LHCN-M2 (cell line): ENCODE measurements at regions not wholly inside any gene's neighbourhood (a gene's known extent, or its start where the extent isn't known, plus 50 kb on each side); places are given as distances from the start of the nearest gene placed in this dataset.
A peak's percentile ranks its signal among the peaks of the same experiment; 100 is the strongest.
"Not testable (repeated sequence)": the region's sequence is repeated elsewhere in the genome, so short reads cannot be mapped to it uniquely, and the experiment has no call there.

Experiments used
- DNase-seq: peaks from one replicate; pipeline ENCODE4 v3.0.0-alpha.2; 2012; ENCODE audit warnings: low read depth

DNA sequence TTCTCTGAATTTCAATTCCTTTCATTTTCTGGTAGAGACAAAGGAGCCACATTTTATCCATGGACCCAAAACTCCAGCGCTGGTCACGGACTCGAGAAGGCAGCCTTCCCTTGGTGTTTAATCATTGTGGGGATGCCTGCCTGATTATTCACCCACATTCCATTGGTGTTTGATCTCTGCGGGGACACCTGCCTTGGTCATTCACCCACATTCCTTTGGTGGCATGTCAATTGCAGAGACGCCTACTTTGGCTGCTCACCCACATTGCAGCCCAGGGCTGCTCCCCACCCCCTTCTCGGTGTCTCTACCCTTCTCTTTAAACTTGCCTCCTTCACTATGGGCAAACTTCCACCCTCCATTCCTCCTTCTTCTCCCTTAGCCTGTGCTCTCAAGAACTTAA, 780.7 kb upstream of the POU3F4 start:
- DNase-seq, result not testable (repeated sequence)

- DNase-seq, result no peak
Observed at GRCh38 chrX:82732861-82733260, 775.2 kb upstream of the POU3F4 start.

GRCh38 chrX:82734140-82734539, 774.0 kb upstream of the POU3F4 start:
- DNase-seq, result no peak

GRCh38 chrX:82738313-82738712, 769.8 kb upstream of the POU3F4 start:
- DNase-seq, result not testable (repeated sequence)

DNA sequence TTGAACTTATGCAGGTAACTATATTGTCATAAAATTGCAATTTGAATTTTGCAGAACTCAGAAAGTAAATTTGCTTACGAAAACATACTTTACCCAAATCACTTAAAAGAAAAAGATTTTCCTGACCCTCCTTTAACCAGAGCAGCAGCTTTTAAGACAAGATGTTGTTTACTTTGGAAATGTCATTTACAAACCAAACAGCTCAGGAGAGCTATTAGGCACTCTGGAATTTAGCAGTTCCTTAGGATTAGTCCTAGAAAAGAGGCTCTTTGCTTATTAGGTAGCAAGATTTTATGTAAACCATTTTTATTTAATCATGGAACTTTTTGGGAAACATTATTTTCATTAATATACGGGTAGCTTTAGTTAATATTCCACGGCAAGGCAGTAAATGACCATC, 765.7 kb upstream of the POU3F4 start:
- no peak for DNase-seq

DNA sequence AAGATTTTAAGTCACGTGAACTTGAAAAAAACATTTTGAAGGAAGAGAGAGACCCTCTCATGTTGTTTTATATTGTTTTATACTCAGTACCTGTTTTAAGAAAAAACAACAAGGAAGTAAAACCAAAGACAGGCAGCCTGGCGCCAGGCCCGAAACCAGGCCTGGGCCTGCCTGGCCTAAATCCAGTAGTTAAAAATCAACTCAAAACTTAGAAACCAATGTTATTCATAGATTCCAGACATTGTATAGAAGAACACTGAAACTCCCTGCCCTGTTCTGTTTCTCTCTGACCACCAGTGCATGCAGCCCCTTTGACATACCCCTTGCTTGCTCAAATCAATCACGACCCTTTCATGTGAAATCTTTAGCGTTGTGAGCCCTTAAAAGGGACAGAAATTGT, 762.4 kb upstream of the POU3F4 start:
- not testable (repeated sequence) for DNase-seq

GRCh38 chrX:82748906-82749505, 759.1 kb upstream of the POU3F4 start:
- peak; percentile 43 for DNase-seq

GRCh38 chrX:82756272-82756671, 751.8 kb upstream of the POU3F4 start:
- DNase-seq, result no peak

DNA sequence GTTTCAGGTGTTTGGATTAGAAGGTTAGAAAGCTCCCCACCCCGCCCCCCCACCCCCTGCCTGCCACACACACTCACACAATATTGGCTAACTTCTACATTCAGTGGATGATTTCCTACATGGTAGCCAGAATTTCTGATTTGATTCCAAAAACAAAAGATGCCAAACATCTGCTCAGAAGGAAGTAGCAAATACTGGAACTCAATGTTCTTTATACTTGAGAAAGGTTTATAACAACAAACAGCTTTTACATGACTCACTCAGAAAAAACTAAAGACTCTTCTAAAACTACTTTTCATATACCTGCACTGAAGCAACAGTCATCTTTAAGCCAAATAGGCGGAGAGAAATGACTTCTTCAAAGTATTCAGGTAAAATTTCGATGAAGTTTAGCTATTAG, 750.5 kb upstream of the POU3F4 start:
- peak; percentile 83 for DNase-seq

GRCh38 chrX:82764521-82764920, 743.6 kb upstream of the POU3F4 start:
- DNase-seq, result no peak

DNA sequence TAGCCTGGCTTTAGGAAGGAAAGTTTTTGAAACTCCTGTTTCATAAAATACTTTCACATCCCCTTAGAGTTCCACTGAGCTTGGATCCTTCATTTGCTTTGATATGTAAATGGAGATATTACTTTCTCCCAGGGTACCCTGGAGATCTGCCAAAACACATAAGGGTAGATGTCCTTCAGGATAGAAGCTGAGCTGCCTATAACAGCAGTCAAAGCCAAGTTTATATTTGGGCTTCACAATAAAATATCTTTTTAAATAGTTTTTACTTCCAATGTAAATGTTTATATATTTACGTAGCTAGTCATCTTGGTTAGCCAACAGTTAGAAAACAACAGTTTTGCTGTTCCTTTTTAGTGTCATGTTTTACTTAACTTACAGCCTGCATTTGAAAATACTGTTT, 742.3 kb upstream of the POU3F4 start:
- no peak for DNase-seq

- DNase-seq, result no peak
Observed at GRCh38 chrX:82775426-82775825, 732.7 kb upstream of the POU3F4 start.

DNA sequence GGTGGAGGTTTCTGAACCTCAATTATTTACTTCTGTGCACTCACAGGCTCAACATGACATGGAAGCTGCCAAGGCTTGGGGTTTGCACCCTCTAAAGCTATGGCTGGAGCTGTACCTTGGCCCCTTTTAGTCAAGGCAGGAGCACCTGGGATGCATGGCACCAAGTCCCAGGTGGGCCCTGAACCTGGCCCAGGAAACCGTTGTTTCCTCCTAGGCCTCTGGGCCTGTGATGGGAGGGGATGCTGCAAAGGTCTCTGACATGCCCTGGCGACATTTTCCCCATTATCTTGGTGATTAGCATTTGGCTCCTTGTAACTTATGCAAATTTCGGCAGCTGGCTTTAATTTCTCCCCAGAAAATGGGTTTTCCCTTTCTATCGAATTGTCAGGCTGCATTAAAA, 726.1 kb upstream of the POU3F4 start:
- DNase-seq, result no peak

GRCh38 chrX:82812902-82813301, 695.2 kb upstream of the POU3F4 start:
- DNase-seq, result not testable (repeated sequence)

DNA sequence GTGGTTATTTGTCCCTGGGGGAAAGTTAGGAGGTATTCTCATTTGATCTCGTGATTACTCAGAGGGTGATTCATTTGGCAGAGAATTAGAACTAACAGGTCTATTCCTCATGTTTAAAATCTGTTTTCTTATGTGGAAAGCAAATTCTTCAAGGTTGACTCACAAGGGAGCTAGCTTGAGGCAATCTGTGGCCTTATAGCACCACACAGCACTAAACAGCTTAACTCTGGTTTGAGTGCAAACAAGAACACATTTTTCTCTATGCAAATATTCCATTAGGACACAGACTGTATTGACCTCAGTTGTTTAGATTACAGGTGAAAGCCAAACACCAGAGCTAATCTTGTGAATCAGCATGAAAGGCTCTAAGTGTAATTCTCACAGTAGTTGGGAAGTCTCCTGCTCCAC, 694.4 kb upstream of the POU3F4 start:
- DNase-seq, result peak; percentile 96

- DNase-seq, result no peak
Observed at GRCh38 chrX:82816001-82816400, 692.1 kb upstream of the POU3F4 start.

GRCh38 chrX:82816562-82816961, 691.5 kb upstream of the POU3F4 start:
- DNase-seq, result peak; percentile 58

DNA sequence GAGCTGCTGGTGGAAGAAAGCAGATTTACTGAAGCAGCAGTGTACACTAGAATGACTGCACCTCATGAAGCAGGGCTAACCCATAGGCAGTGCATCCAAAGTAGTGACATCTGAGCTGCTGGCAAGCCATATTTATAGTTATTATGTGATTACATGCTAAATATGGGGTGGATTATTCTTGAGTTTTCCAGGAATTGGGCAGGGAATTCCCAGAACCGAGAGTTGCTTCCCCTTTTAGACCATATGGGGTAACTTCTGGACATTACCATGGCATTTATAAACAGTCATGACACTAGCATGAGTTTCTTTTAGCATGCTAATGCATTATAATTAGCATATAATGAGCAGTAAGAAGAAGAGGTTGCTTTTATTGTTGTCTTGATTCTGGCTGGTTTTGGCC, 665.8 kb upstream of the POU3F4 start:
- DNase-seq, result no peak

GRCh38 chrX:82848111-82848510, 660.0 kb upstream of the POU3F4 start:
- no peak for DNase-seq
